ENCODE measurements at regions not wholly inside any gene's neighbourhood (a gene's known extent, or its start where the extent isn't known, plus 50 kb on each side); places are given as distances from the start of the nearest gene placed in this dataset.

- TF ChIP-seq GATA3 (IDR thresholded peaks at IDR 0.05; ENCODE audit: low read depth, low read length) (no peak), GATA2 (IDR thresholded peaks at IDR 0.05; ENCODE audit: low read depth, low read length) (no peak)
These were observed 288.5 kb downstream of the OSTF1 start for GRCh38 chr9:75376680-75377254.

All from SH-SY5Y (cell line).